Bronchial epithelial cell (primary cell): ENCODE measurements at regions not wholly inside any gene's neighbourhood (a gene's known extent, or its start where the extent isn't known, plus 50 kb on each side); places are given as distances from the start of the nearest gene placed in this dataset.

Source experiments
- DNase-seq: peaks from one replicate; pipeline ENCODE4 v3.0.0-alpha.2; 2010; ENCODE audit warnings: low read depth
- FAIRE-seq: peaks from 2 replicates; lab custom pipeline; 2011; peaks lifted over from hg19 to GRCh38; lab: Jason Lieb, UNC
- H3K27me3 ChIP-seq: 2 replicates; pipeline ENCODE4 v1.5.1; 2011; ENCODE audit warnings: low read length; ENCODE audit not compliant: control insufficient read depth, insufficient read depth
- H3K36me3 ChIP-seq: 2 replicates; pipeline ENCODE4 v1.5.1; 2011; ENCODE audit warnings: low read length; ENCODE audit not compliant: control insufficient read depth, insufficient read depth
- H3K4me3 ChIP-seq: 2 replicates; pipeline ENCODE4 v1.5.1; 2011; ENCODE audit warnings: mild to moderate bottlenecking, low read depth, low read length, control low read depth
- TF ChIP-seq, protein P1 (sequence below): IDR thresholded peaks from 2 replicates; pipeline ENCODE4 v1.5.1; 2011; ENCODE audit warnings: mild to moderate bottlenecking, moderate library complexity, low read length, control low read depth, inconsistent platforms; ENCODE audit not compliant: insufficient read depth, severe bottlenecking

DNA sequence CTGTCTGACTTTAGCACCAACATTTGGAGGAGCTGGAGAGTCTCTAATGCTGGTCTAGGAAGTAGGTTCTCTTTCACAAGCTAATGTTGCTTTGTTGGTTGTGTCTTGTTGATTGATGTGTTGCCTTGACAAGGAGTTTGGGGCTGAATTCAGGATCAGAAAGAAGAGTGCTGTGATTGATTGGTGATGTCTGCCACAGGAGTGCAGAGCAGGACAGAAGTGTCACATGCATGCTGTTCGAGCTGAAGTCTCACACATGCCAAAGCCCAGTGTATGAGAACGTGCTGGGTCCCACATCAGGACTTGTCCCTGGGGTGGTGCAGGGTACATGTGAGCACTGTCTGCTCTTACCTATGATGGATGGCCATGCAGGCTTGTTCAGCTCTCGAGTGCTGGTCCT is 694.4 kb downstream of the MATN1 start:
- no peak overlapping the region for H3K4me3 ChIP-seq
- no peaks in the 10 kb centered on the region for H3K27me3 ChIP-seq
- TF ChIP-seq, protein P1, sequence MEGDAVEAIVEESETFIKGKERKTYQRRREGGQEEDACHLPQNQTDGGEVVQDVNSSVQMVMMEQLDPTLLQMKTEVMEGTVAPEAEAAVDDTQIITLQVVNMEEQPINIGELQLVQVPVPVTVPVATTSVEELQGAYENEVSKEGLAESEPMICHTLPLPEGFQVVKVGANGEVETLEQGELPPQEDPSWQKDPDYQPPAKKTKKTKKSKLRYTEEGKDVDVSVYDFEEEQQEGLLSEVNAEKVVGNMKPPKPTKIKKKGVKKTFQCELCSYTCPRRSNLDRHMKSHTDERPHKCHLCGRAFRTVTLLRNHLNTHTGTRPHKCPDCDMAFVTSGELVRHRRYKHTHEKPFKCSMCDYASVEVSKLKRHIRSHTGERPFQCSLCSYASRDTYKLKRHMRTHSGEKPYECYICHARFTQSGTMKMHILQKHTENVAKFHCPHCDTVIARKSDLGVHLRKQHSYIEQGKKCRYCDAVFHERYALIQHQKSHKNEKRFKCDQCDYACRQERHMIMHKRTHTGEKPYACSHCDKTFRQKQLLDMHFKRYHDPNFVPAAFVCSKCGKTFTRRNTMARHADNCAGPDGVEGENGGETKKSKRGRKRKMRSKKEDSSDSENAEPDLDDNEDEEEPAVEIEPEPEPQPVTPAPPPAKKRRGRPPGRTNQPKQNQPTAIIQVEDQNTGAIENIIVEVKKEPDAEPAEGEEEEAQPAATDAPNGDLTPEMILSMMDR = no peak
- H3K36me3 ChIP-seq = no peaks in the 10 kb centered on the region
- no peak for DNase-seq
- FAIRE-seq = peak; percentile 60

DNA sequence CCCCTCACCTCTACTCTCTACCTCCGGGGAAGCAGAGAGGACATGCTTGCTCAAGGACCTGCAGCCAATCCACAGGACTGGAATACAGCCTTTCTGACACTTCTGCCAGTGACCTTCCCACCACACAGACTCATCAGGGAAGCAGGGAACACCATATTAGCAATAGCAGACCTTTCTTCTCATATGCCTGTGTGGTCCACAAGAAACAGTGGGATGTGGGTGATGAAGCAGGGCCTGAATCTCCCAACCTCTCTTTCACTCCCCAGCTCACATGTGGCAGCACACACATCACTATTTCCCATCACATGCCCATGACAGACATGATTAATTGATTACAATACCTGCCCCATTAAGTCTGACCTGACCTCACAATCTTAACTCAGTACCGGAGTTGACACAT is 695.1 kb downstream of the MATN1 start:
- Histone ChIP-seq H3K4me3 (no peak overlapping the region), H3K27me3 (no peaks in the 10 kb centered on the region), H3K36me3 (no peaks in the 10 kb centered on the region)
- FAIRE-seq (peak; percentile 50), DNase-seq (no peak)
- TF ChIP-seq, protein P1 = no peak

DNA sequence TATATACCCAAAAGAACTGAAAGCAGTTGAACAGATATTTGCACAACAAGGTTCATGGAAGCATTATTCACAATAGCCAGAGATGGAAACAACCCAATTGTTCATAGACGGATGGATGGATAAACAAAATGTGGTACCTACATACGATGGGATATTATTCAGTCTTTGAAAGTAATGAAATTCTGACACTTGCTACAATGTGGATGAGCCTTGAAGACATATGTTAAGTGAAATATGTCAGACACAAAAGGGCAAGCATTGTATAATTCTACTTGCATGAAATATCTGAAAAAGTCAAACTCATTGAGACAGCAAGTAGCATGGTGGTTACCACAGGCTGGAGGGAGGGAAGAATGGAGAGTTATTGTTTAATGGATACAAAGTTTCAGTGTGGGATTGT is 696.1 kb downstream of the MATN1 start:
- TF ChIP-seq, protein P1 = no peak
- DNase-seq (no peak), FAIRE-seq (no peak)
- Histone ChIP-seq H3K36me3 (no peaks in the 10 kb centered on the region), H3K27me3 (no peaks in the 10 kb centered on the region), H3K4me3 (no peak overlapping the region)

DNA sequence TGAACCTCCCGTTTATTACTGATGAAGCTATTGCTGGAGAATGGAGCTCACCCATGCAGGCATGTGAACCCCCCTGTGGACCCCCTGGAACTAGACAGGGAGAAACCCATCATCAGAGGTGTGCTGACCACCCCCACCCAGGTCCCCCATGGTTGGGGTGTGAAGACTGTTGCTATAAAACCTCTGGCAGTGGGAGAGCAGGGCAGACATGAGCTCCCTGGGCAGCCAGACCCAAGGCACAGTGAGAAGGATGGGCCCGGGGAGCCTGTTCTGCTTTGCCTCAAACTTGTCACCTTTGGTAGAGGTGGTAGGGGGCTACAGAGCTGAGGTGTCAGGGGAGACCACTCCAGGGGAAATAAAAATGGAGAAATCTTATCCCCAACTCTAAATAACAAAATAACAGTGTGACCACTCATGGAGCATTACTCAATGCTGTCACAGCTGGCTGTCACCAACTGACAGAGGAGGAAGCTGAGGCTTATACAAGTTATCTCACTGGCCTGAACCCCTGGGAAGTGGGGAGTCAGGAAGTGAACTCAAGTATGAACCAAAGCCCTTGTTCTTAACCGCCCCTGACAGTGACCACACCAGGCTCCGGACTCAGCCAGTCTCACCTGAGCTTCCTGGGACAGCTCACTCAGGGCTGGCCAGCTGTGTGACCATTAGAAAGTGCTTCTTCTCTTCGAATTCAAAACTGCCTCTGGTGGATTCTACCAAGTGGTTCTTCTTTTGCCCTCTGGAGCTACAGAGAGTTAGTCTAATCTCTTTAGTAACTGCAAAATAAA is 698.8 kb downstream of the MATN1 start:
- TF ChIP-seq, protein P1 = no peak
- DNase-seq (no peak), FAIRE-seq (no peak)
- no peaks in the 10 kb centered on the region for H3K36me3 ChIP-seq
- H3K4me3 ChIP-seq = no peak overlapping the region
- H3K27me3 ChIP-seq = no peaks in the 10 kb centered on the region

DNA sequence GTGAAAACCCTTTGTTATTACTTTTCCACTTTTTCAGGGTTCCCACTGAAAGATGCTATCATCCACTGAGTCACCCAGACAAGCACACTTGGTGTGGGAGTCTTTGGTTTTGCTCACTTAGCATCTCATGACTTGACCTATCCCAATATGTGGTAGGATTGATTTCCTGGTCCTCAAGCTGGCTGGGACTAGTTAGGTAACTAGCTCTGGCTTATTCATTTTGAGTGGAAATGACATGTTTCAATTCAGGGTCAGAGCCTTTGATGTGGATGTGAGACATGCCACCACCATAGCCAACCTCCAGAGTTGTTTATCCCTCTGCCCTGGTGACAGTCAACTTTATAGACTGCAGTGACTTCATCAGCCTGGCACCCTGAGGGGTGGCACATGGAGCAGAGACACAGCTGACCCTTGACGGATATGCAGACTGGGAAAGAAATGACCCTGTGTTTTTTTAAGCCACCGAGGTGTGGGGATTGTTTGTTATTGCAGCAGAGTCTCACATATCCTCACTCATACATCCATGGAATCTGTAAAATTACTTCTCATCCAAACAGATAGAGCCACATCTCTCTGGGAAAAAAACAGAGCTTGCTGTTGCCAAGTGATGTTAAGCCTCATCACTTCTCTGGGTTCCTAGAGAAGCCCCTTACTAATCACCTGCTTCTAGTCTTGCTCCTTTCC is 699.9 kb downstream of the MATN1 start:
- TF ChIP-seq, protein P1 = no peak
- Histone ChIP-seq H3K27me3 (no peaks in the 10 kb centered on the region), H3K4me3 (no peak overlapping the region), H3K36me3 (no peaks in the 10 kb centered on the region)
- FAIRE-seq (no peak), DNase-seq (no peak)
